Fibroblast of lung (primary cell): ENCODE measurements at regions not wholly inside any gene's neighbourhood (a gene's known extent, or its start where the extent isn't known, plus 50 kb on each side); places are given as distances from the start of the nearest gene placed in this dataset.

Experiments
- DNase-seq, 2 donors: peaks; one replicate each; pipeline versions ENCODE4 v3.0.0 to v3.0.0-alpha.2; 2010; ENCODE audit warnings: low read depth in 2 of 2
- H2AFZ ChIP-seq: 2 replicates; pipeline ENCODE4 v1.5.1; 2012; ENCODE audit warnings: low read length, control low read depth, inconsistent platforms
- H3K27ac ChIP-seq: 2 replicates; pipeline ENCODE4 v1.5.1; 2011; ENCODE audit warnings: low read length, control low read depth; ENCODE audit not compliant: insufficient read depth
- H3K27me3 ChIP-seq: 2 replicates; pipeline ENCODE4 v1.5.1; 2011; ENCODE audit warnings: mild to moderate bottlenecking, low read length; ENCODE audit not compliant: control insufficient read depth, insufficient read depth
- H3K36me3 ChIP-seq: 2 replicates; pipeline ENCODE4 v1.5.1; 2011; ENCODE audit warnings: low read length; ENCODE audit not compliant: control insufficient read depth, insufficient read depth
- H3K4me1 ChIP-seq: 2 replicates; pipeline ENCODE4 v1.5.1; 2011; ENCODE audit warnings: low read length; ENCODE audit not compliant: control insufficient read depth, insufficient read depth; ENCODE audit errors: extremely low read depth
- H3K4me2 ChIP-seq: 2 replicates; pipeline ENCODE4 v1.5.1; 2011; ENCODE audit warnings: low read length, control low read depth; ENCODE audit not compliant: insufficient read depth; ENCODE audit errors: extremely low read depth
- H3K4me3 ChIP-seq, 4 experiments: fragments of 200-600 bp in 1 of 4; sonication (generic) in 1 of 4; replicated peaks in 1 of 4; 2 replicates each; pipeline ENCODE4 v1.5.1; 2011 to 2016; ENCODE audit warnings: low read length in 4 of 4, low read depth in 3 of 4, mild to moderate bottlenecking in 3 of 4, control low read depth in 2 of 4, inconsistent platforms in 1 of 4, mixed read lengths in 1 of 4; ENCODE audit not compliant: insufficient read depth in 1 of 4; ENCODE audit errors: control extremely low read depth in 1 of 4
- H3K79me2 ChIP-seq: 2 replicates; pipeline ENCODE4 v1.5.1; 2012; ENCODE audit warnings: mild to moderate bottlenecking, low read length, inconsistent platforms; ENCODE audit not compliant: control insufficient read depth, insufficient read depth
- H3K9ac ChIP-seq: 2 replicates; pipeline ENCODE4 v1.5.1; 2011; ENCODE audit warnings: mild to moderate bottlenecking, low read length, control low read depth; ENCODE audit not compliant: insufficient read depth
- H3K9me3 ChIP-seq: 2 replicates; pipeline ENCODE4 v1.5.1; 2012; ENCODE audit warnings: low read depth, low read length; ENCODE audit not compliant: control insufficient read depth, insufficient read depth
- H4K20me1 ChIP-seq: 2 replicates; pipeline ENCODE4 v1.5.1; 2011; ENCODE audit warnings: low read length; ENCODE audit not compliant: control insufficient read depth, insufficient read depth; ENCODE audit errors: extremely low read depth
- CTCF ChIP-seq, 2 donors: IDR thresholded peaks in 1 of 2; conservative IDR thresholded peaks in 1 of 2; 1 replicate in 1 of 2; 2 replicates in 1 of 2; pipeline ENCODE4 v1.5.1; 2011 to 2012; ENCODE audit warnings: low read length in 2 of 2, control low read depth in 1 of 2, inconsistent platforms in 1 of 2, low read depth in 1 of 2, mild to moderate bottlenecking in 1 of 2
- EZH2 ChIP-seq: IDR thresholded peaks from 2 replicates; pipeline ENCODE4 v1.5.1; 2012; ENCODE audit warnings: low read length, control low read depth, mild to moderate bottlenecking; ENCODE audit errors: missing control alignments

- DNase-seq, result no peak
- H3K36me3 ChIP-seq, result no peaks in the 10 kb centered on the region
- H3K9me3 ChIP-seq, result no peaks in the 10 kb centered on the region
- no peaks in the 10 kb centered on the region for H3K4me1 ChIP-seq
- H3K27ac ChIP-seq, result no peak overlapping the region
- H3K27me3 ChIP-seq, result no peaks in the 10 kb centered on the region
- H4K20me1 ChIP-seq, result no peaks in the 10 kb centered on the region
- no peaks in the 10 kb centered on the region for H3K79me2 ChIP-seq
- TF ChIP-seq EZH2 (no peak), CTCF (conservative IDR thresholded peaks at IDR 0.05 in 1 of 2, IDR thresholded peaks at IDR 0.05 in 1 of 2; ENCODE audit: low read depth in 1 of 2, low read length in 2 of 2) (no peak)
- H3K9ac ChIP-seq, result no peak overlapping the region
- no peak overlapping the region for H2AFZ ChIP-seq
- no peak overlapping the region for H3K4me3 ChIP-seq
- no peak overlapping the region for H3K4me2 ChIP-seq
Measured at GRCh38 chr14:28999656-29000055, 233.1 kb downstream of the FOXG1 start.

- DNase-seq, result no peak
- Histone ChIP-seq H3K9me3 (no peaks in the 10 kb centered on the region), H3K4me3 (no peak overlapping the region), H3K27ac (no peak overlapping the region), H2AFZ (no peak overlapping the region), H4K20me1 (no peaks in the 10 kb centered on the region), H3K4me1 (no peaks in the 10 kb centered on the region), H3K36me3 (no peaks in the 10 kb centered on the region), H3K9ac (no peak overlapping the region), H3K79me2 (no peaks in the 10 kb centered on the region), H3K27me3 (no peaks in the 10 kb centered on the region), H3K4me2 (no peak overlapping the region)
- no peak for TF ChIP-seq EZH2
- no peak for TF ChIP-seq CTCF (conservative IDR thresholded peaks at IDR 0.05 in 1 of 2, IDR thresholded peaks at IDR 0.05 in 1 of 2; ENCODE audit: low read depth in 1 of 2, low read length in 2 of 2)
Measured at GRCh38 chr14:29005647-29006046, 239.1 kb downstream of the FOXG1 start.

GRCh38 chr14:29007990-29008389, 241.4 kb downstream of the FOXG1 start:
- H3K4me2 ChIP-seq, result no peak overlapping the region
- H3K9ac ChIP-seq, result no peak overlapping the region
- no peak overlapping the region for H3K4me3 ChIP-seq
- no peaks in the 10 kb centered on the region for H3K79me2 ChIP-seq
- no peak overlapping the region for H3K27ac ChIP-seq
- H4K20me1 ChIP-seq, result no peaks in the 10 kb centered on the region
- no peak for DNase-seq
- no peaks in the 10 kb centered on the region for H3K36me3 ChIP-seq
- H2AFZ ChIP-seq, result no peak overlapping the region
- TF ChIP-seq CTCF (conservative IDR thresholded peaks at IDR 0.05 in 1 of 2, IDR thresholded peaks at IDR 0.05 in 1 of 2; ENCODE audit: low read depth in 1 of 2, low read length in 2 of 2) (no peak), EZH2 (no peak)
- no peaks in the 10 kb centered on the region for H3K9me3 ChIP-seq
- no peaks in the 10 kb centered on the region for H3K27me3 ChIP-seq
- H3K4me1 ChIP-seq, result no peaks in the 10 kb centered on the region
